Spinal cord (tissue), 9 donors: ENCODE measurements at regions not wholly inside any gene's neighbourhood (a gene's known extent, or its start where the extent isn't known, plus 50 kb on each side); places are given as distances from the start of the nearest gene placed in this dataset.
A peak's percentile ranks its signal among the peaks of the same experiment; 100 is the strongest.

Source experiments
- DNase-seq, 6 donors: peaks; one replicate each; pipeline versions ENCODE4 v3.0.0 to v3.0.0-alpha.2; 2013 to 2015; ENCODE audit warnings: low spot score in 6 of 6, low read depth in 4 of 6
- H3K27ac ChIP-seq: one replicate; pipeline ENCODE4 v1.5.1; 2013; ENCODE audit warnings: low read depth, low read length, control low read depth
- H3K27me3 ChIP-seq: one replicate; pipeline ENCODE4 v1.6.1; 2013; ENCODE audit warnings: low read length; ENCODE audit not compliant: control insufficient read depth, insufficient read depth
- H3K36me3 ChIP-seq: one replicate; pipeline ENCODE4 v1.6.1; 2013; ENCODE audit warnings: low read length; ENCODE audit not compliant: control insufficient read depth, insufficient read depth
- H3K4me1 ChIP-seq: one replicate; pipeline ENCODE4 v1.6.1; 2013; ENCODE audit warnings: low read length; ENCODE audit not compliant: control insufficient read depth, insufficient read depth
- H3K4me3 ChIP-seq: one replicate; pipeline ENCODE4 v1.5.1; 2013; ENCODE audit warnings: low read depth, low read length, control low read depth
- H3K9me3 ChIP-seq: one replicate; pipeline ENCODE4 v1.6.1; 2013; ENCODE audit warnings: low read length; ENCODE audit not compliant: control insufficient read depth, insufficient read depth
- WGBS: methylation state at CpG from one replicate; pipeline ENCODE4 v1.1.5; 2013; ENCODE audit warnings: missing lambda C conversion rate; ENCODE audit not compliant: insufficient coverage; 5-methylcytosine and 5-hydroxymethylcytosine counted together
- donor health status: healthy.

- peak in 4 of 6 donors; percentile 15 to 73 (median 44) for DNase-seq
- no peaks in the 10 kb centered on the region for H3K27me3 ChIP-seq
- no peak overlapping the region for H3K27ac ChIP-seq
- H3K36me3 ChIP-seq, result no peaks in the 10 kb centered on the region
- H3K4me3 ChIP-seq, result no peak overlapping the region
- peaks cover 19% of the 10 kb centered on the region for H3K4me1 ChIP-seq
- 20% methylated on average over 1 of the region's 3 CpGs for WGBS
- no peaks in the 10 kb centered on the region for H3K9me3 ChIP-seq
Measured at GRCh38 chr14:34137001-34137745, 186.3 kb upstream of the EGLN3 start.

- 95% methylated on average over 4 of the region's 7 CpGs for WGBS
Measured at GRCh38 chr14:34135492-34135891, 184.6 kb upstream of the EGLN3 start.

GRCh38 chr14:34134484-34134883 lies 183.6 kb upstream of the EGLN3 start:
- Histone ChIP-seq H3K36me3 (no peaks in the 10 kb centered on the region), H3K4me1 (peaks cover 14% of the 10 kb centered on the region), H3K9me3 (no peaks in the 10 kb centered on the region), H3K27me3 (no peaks in the 10 kb centered on the region), H3K4me3 (no peak overlapping the region), H3K27ac (no peak overlapping the region)
- WGBS, result 95% methylated on average over 2 of the region's 3 CpGs
- no peak for DNase-seq

More at GRCh38 chr14:34135492-34135891, 184.6 kb upstream of the EGLN3 start:
- Histone ChIP-seq H3K4me1 (peaks cover 19% of the 10 kb centered on the region), H3K27me3 (no peaks in the 10 kb centered on the region), H3K36me3 (no peaks in the 10 kb centered on the region), H3K4me3 (no peak overlapping the region), H3K9me3 (no peaks in the 10 kb centered on the region), H3K27ac (no peak overlapping the region)
- no peak for DNase-seq

- no peaks in the 10 kb centered on the region for H3K36me3 ChIP-seq
- H3K27me3 ChIP-seq, result no peaks in the 10 kb centered on the region
- H3K9me3 ChIP-seq, result no peaks in the 10 kb centered on the region
- no peak overlapping the region for H3K4me3 ChIP-seq
- 76% methylated on average over 7 of the region's 7 CpGs for WGBS
- H3K4me1 ChIP-seq, result peaks cover 4% of the 10 kb centered on the region
- H3K27ac ChIP-seq, result no peak overlapping the region
- DNase-seq, result no peak
Measured at GRCh38 chr14:34129927-34130552, 179.2 kb upstream of the EGLN3 start.

- Histone ChIP-seq H3K27me3 (no peaks in the 10 kb centered on the region), H3K4me1 (peaks cover 4% of the 10 kb centered on the region), H3K36me3 (no peaks in the 10 kb centered on the region), H3K9me3 (no peaks in the 10 kb centered on the region), H3K27ac (no peak overlapping the region), H3K4me3 (no peak overlapping the region)
- peak in 1 of 6 donors; percentile 59 for DNase-seq
- WGBS, result 94% methylated on average over 9 of the region's 9 CpGs
Measured at GRCh38 chr14:34128665-34129064, 177.8 kb upstream of the EGLN3 start.

- Histone ChIP-seq H3K36me3 (no peaks in the 10 kb centered on the region), H3K4me3 (no peak overlapping the region), H3K9me3 (no peaks in the 10 kb centered on the region), H3K4me1 (peaks cover 4% of the 10 kb centered on the region), H3K27ac (no peak overlapping the region), H3K27me3 (no peaks in the 10 kb centered on the region)
- 89% methylated on average over 2 of the region's 4 CpGs for WGBS
- DNase-seq, result no peak
Measured at GRCh38 chr14:34126586-34126985, 175.7 kb upstream of the EGLN3 start.

GRCh38 chr14:34124585-34124984 lies 173.7 kb upstream of the EGLN3 start:
- H3K4me1 ChIP-seq, result peaks cover under 1% of the 10 kb centered on the region
- DNase-seq, result no peak
- no peaks in the 10 kb centered on the region for H3K9me3 ChIP-seq
- no peaks in the 10 kb centered on the region for H3K36me3 ChIP-seq
- no peaks in the 10 kb centered on the region for H3K27me3 ChIP-seq
- 94% methylated on average over 3 of the region's 4 CpGs for WGBS
- H3K4me3 ChIP-seq, result no peak overlapping the region
- no peak overlapping the region for H3K27ac ChIP-seq

GRCh38 chr14:34122650-34123049 lies 171.8 kb upstream of the EGLN3 start:
- no peaks in the 10 kb centered on the region for H3K9me3 ChIP-seq
- H3K4me1 ChIP-seq, result no peaks in the 10 kb centered on the region
- WGBS, result no CpG with 5 or more reads among the region's 1 CpG
- no peak for DNase-seq
- H3K27ac ChIP-seq, result no peak overlapping the region
- H3K4me3 ChIP-seq, result no peak overlapping the region
- no peaks in the 10 kb centered on the region for H3K36me3 ChIP-seq
- no peaks in the 10 kb centered on the region for H3K27me3 ChIP-seq

GRCh38 chr14:34122081-34122480 lies 171.2 kb upstream of the EGLN3 start:
- H3K27ac ChIP-seq, result no peak overlapping the region
- no peak for DNase-seq
- H3K4me1 ChIP-seq, result no peaks in the 10 kb centered on the region
- WGBS, result 88% methylated on average over 2 of the region's 3 CpGs
- no peaks in the 10 kb centered on the region for H3K9me3 ChIP-seq
- no peaks in the 10 kb centered on the region for H3K27me3 ChIP-seq
- no peak overlapping the region for H3K4me3 ChIP-seq
- no peaks in the 10 kb centered on the region for H3K36me3 ChIP-seq
